B cell (primary cell): ENCODE measurements at regions not wholly inside any gene's neighbourhood (a gene's known extent, or its start where the extent isn't known, plus 50 kb on each side); places are given as distances from the start of the nearest gene placed in this dataset.

Experiments
- ATAC-seq: fragments of 200-7000 bp; cut with Tn5 transposase; one replicate; pipeline ENCODE4 v1.10.0; 2021; ENCODE audit warnings: low read depth, mild to moderate bottlenecking, moderate number of reproducible peaks, moderate library complexity
- CTCF ChIA-PET: fragments of 350-600 bp; sonication (Branson Sonifier 250); formaldehyde crosslinking; loops from one replicate; lab custom pipeline; 2021; ENCODE audit warnings: antibody characterized with exemption, inconsistent platforms; lab: Charles Lee
- POLR2A ChIA-PET: fragments of 350-600 bp; sonication (Branson Sonifier 250); formaldehyde crosslinking; loops from one replicate; lab custom pipeline; 2021; ENCODE audit warnings: antibody characterized with exemption; lab: Charles Lee
- DNase-seq: peaks from one replicate; pipeline ENCODE4 v3.0.0; 2013
- H2AFZ ChIP-seq: 2 replicates; pipeline ENCODE4 v1.6.1; 2012; ENCODE audit warnings: mild to moderate bottlenecking, low read depth, low read length; ENCODE audit not compliant: insufficient read depth, poor library complexity, severe bottlenecking
- H3K27ac ChIP-seq, 2 donors: 1 replicate in 1 of 2; 2 replicates in 1 of 2; pipeline ENCODE4 v1.5.1; 2012 to 2013; ENCODE audit warnings: low read length in 2 of 2, mild to moderate bottlenecking in 2 of 2, moderate library complexity in 1 of 2
- H3K27me3 ChIP-seq, 4 experiments: fragments of 200-600 bp in 1 of 4; sonication (generic) in 1 of 4; replicated peaks in 1 of 4; 1 replicate in 2 of 4; 2 replicates in 2 of 4; pipeline versions ENCODE4 v1.6.1 to v1.7.0; 2013 to 2016; ENCODE audit warnings: low read length in 3 of 4, mild to moderate bottlenecking in 2 of 4, mixed read lengths in 1 of 4, moderate library complexity in 1 of 4; ENCODE audit not compliant: insufficient read depth in 4 of 4, control insufficient read depth in 3 of 4; ENCODE audit errors: control extremely low read depth in 1 of 4
- H3K36me3 ChIP-seq, 2 experiments: replicated peaks in 1 of 2; 1 replicate in 1 of 2; 2 replicates in 1 of 2; pipeline versions ENCODE4 v1.6.1 to v1.7.1; 2013; ENCODE audit warnings: low read length in 1 of 2; ENCODE audit not compliant: insufficient read depth in 2 of 2, control insufficient read depth in 1 of 2; ENCODE audit errors: control extremely low read depth in 1 of 2, extremely low read depth in 1 of 2
- H3K4me1 ChIP-seq, 2 donors: fragments of 200-600 bp in 1 of 2; sonication (generic) in 1 of 2; 1 replicate in 1 of 2; 2 replicates in 1 of 2; pipeline versions ENCODE4 v1.5.1 to v1.6.1; 2013 to 2017; ENCODE audit warnings: low read length in 2 of 2; ENCODE audit not compliant: control insufficient read depth in 2 of 2, insufficient read depth in 2 of 2
- H3K4me2 ChIP-seq: replicated peaks from 2 replicates; pipeline ENCODE3; 2012; ENCODE audit warnings: mild to moderate bottlenecking, low read depth, low read length; ENCODE audit not compliant: poor library complexity, severe bottlenecking
- H3K4me3 ChIP-seq, 5 experiments: fragments of 200-600 bp in 1 of 5; sonication (generic) in 1 of 5; 1 replicate in 3 of 5; 2 replicates in 2 of 5; pipeline versions ENCODE4 v1.5.1 to v1.7.0; 2011 to 2016; ENCODE audit warnings: low read length in 4 of 5, mild to moderate bottlenecking in 4 of 5, low read depth in 2 of 5, control low read depth in 1 of 5, moderate library complexity in 1 of 5; ENCODE audit not compliant: insufficient read depth in 1 of 5; ENCODE audit errors: control extremely low read depth in 1 of 5, extremely low read depth in 1 of 5
- H3K79me2 ChIP-seq: fragments of 200-600 bp; sonication (generic); one replicate; pipeline ENCODE4 v1.6.0; 2016; ENCODE audit warnings: low read length; ENCODE audit not compliant: control insufficient read depth, insufficient read depth
- H3K9ac ChIP-seq: fragments of 200-600 bp; sonication (generic); 2 replicates; pipeline ENCODE4 v1.6.1; 2017; ENCODE audit warnings: mild to moderate bottlenecking, low read length, moderate library complexity
- H3K9me3 ChIP-seq, 3 donors: one replicate each; pipeline versions ENCODE4 v1.6.1 to v1.7.1; 2013; ENCODE audit warnings: low read length in 2 of 3; ENCODE audit not compliant: control insufficient read depth in 2 of 3, insufficient read depth in 1 of 3; ENCODE audit errors: control extremely low read depth in 1 of 3
- H4K20me1 ChIP-seq: 2 replicates; pipeline ENCODE4 v1.6.0; 2012; ENCODE audit warnings: mild to moderate bottlenecking, low read length; ENCODE audit not compliant: insufficient read depth, control insufficient read depth, poor library complexity, severe bottlenecking
- H3K27ac Mint-ChIP-seq: one replicate; pipeline ENCODE4 v1.8.0; 2021; ENCODE audit warnings: mixed read lengths
- H3K27me3 Mint-ChIP-seq: one replicate; pipeline ENCODE4 v1.8.0; 2021; ENCODE audit warnings: mixed read lengths
- H3K4me1 Mint-ChIP-seq: one replicate; pipeline ENCODE4 v1.8.0; 2021; ENCODE audit warnings: mixed read lengths
- H3K4me3 Mint-ChIP-seq: one replicate; pipeline ENCODE4 v1.8.0; 2021; ENCODE audit warnings: mixed read lengths
- H3K9me3 Mint-ChIP-seq: one replicate; pipeline ENCODE4 v1.8.0; 2022; ENCODE audit warnings: mixed read lengths; ENCODE audit not compliant: insufficient read depth
- CTCF ChIP-seq: fragments of 200-600 bp; IDR thresholded peaks from one replicate; pipeline ENCODE4 v1.8.0; 2022; ENCODE audit warnings: antibody characterized with exemption, mild to moderate bottlenecking
- EZH2 ChIP-seq: IDR thresholded peaks from 2 replicates; pipeline ENCODE4 v1.6.1; 2012; ENCODE audit warnings: borderline replicate concordance, low read depth, mild to moderate bottlenecking, moderate library complexity, low read length; ENCODE audit not compliant: insufficient read depth, poor library complexity, severe bottlenecking
- WGBS: methylation state at CpG from one replicate; pipeline ENCODE4 v1.1.5; 2013; ENCODE audit warnings: missing lambda C conversion rate; ENCODE audit not compliant: insufficient coverage; 5-methylcytosine and 5-hydroxymethylcytosine counted together
- intact Hi-C: fragments of 100-400 bp; cut with micrococcal nuclease; formaldehyde crosslinking; loops from one replicate; pipeline ENCODE4 v1.10.0; 2022

DNA sequence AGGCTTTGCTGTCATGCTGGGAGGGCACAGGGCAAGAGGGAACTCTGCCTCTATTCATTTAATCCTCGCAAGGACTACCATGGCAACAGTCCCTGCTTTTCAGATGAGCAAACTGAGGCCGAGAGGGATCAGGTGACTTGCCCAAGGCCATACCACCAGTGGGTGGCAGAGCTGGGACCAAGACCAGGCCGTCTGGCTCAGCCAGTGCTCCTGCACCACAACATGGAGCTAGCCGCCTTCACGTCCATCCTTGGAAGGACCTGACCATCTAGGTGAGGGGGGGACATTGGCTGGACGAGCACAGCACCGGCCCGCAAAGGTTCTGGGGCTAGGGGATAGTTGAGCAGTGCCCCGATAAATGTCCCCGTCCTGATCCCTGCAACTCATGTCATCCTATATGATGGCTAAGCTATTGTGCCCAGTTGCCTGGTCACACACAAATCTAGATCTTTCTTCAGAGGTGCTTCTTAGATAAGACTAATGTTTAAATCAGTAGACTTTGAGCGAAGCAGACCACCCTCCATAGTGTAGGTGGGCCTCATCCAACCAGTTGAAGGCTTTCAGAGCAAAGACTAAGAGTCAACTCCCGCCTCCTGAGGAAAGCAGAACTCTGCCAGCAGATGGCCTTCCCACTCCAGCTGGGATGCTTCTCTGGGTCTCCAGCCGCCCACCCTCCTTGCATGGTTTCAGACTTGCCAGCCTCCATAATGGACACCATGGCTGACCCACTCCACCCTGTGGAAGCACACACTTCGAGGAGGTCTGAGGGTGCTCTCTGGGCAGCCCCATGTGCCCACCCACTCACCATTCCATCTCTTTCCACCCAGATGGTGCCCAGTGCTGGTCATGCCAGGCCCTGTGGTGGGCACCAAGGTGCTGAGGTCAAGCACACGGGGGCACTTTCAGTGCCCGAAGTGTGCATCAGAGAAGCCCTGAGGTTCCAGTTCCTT lies 214.8 kb upstream of the RAB6C start:
- H3K9ac ChIP-seq, result no peak overlapping the region
- H3K27me3 Mint-ChIP-seq, result peaks cover 6% of the 10 kb centered on the region
- H3K27ac Mint-ChIP-seq, result no peak overlapping the region
- intact Hi-C loops, result no loop called here
- no peak overlapping the region for H3K4me3 Mint-ChIP-seq
- CTCF ChIA-PET, result no interaction called here
- no peaks in the 10 kb centered on the region for H3K79me2 ChIP-seq
- H3K27ac ChIP-seq, result no peak overlapping the region
- no peak overlapping the region for H3K4me3 ChIP-seq
- no peak overlapping the region for H3K4me2 ChIP-seq
- WGBS, result 80% methylated on average over 16 of the region's 16 CpGs
- POLR2A ChIA-PET, result no interaction called here
- no peaks in the 10 kb centered on the region for H3K4me1 ChIP-seq
- no peaks in the 10 kb centered on the region for H3K9me3 Mint-ChIP-seq
- no peak for TF ChIP-seq CTCF
- TF ChIP-seq EZH2, result no peak
- no peak overlapping the region for H2AFZ ChIP-seq
- no peaks in the 10 kb centered on the region for H4K20me1 ChIP-seq
- H3K36me3 ChIP-seq, result no peaks in the 10 kb centered on the region
- DNase-seq (no peak), ATAC-seq (no peak)
- peaks cover 0 to 6% (median 0%) of the 10 kb centered on the region in 3 donors for H3K9me3 ChIP-seq
- peaks cover 0 to 2% (median 0%) of the 10 kb centered on the region in 4 experiments for H3K27me3 ChIP-seq
- H3K4me1 Mint-ChIP-seq, result no peaks in the 10 kb centered on the region

DNA sequence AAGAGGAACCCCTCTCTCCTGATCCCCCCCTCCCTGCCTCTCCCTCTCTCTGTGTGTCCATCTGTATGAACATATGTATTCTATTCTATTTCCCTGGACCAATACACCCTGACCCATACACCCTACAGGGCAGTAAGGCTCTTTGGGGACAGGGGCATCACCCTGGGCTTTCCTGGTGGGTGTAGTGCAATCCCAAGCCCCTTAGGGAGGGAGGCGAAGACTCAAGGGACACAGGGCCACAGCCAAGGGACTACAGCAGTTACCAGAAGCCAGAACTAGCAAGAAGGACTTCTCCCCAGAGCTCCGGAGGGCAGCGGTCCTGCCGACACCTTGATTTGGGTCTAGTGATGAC lies 214.2 kb upstream of the RAB6C start:
- intact Hi-C loops, result no loop called here
- no peaks in the 10 kb centered on the region for H4K20me1 ChIP-seq
- no peaks in the 10 kb centered on the region for H3K4me1 ChIP-seq
- no peak overlapping the region for H3K4me3 ChIP-seq
- H3K4me3 Mint-ChIP-seq, result no peak overlapping the region
- peaks cover 0 to 4% (median 0%) of the 10 kb centered on the region in 3 donors for H3K9me3 ChIP-seq
- no peak overlapping the region for H3K27ac ChIP-seq
- ChIA-PET CTCF (no interaction called here), POLR2A (no interaction called here)
- H3K9me3 Mint-ChIP-seq, result no peaks in the 10 kb centered on the region
- ATAC-seq (no peak), DNase-seq (no peak)
- H3K36me3 ChIP-seq, result no peaks in the 10 kb centered on the region
- H3K27ac Mint-ChIP-seq, result no peak overlapping the region
- H3K4me2 ChIP-seq, result no peak overlapping the region
- 85% methylated on average over 4 of the region's 4 CpGs for WGBS
- H2AFZ ChIP-seq, result no peak overlapping the region
- no peak for TF ChIP-seq EZH2
- TF ChIP-seq CTCF, result no peak
- no peaks in the 10 kb centered on the region for H3K79me2 ChIP-seq
- H3K27me3 ChIP-seq, result peaks cover 0 to 2% (median 0%) of the 10 kb centered on the region in 4 experiments
- H3K27me3 Mint-ChIP-seq, result peaks cover 6% of the 10 kb centered on the region
- H3K9ac ChIP-seq, result no peak overlapping the region
- H3K4me1 Mint-ChIP-seq, result no peaks in the 10 kb centered on the region
